ENCODE measurements at regions not wholly inside any gene's neighbourhood (a gene's known extent, or its start where the extent isn't known, plus 50 kb on each side); places are given as distances from the start of the nearest gene placed in this dataset.

GRCh38 chr21:15247613-15248012 is 182.8 kb upstream of the NRIP1 start:
- DNase-seq = no peak

GRCh38 chr21:15249285-15249993 is 184.6 kb upstream of the NRIP1 start:
- no peak for DNase-seq

- no peak for DNase-seq
Observed at GRCh38 chr21:15250384-15250783, 185.6 kb upstream of the NRIP1 start.

GRCh38 chr21:15252431-15252830 is 187.6 kb upstream of the NRIP1 start:
- no peak for DNase-seq

GRCh38 chr21:15254111-15254510 is 189.3 kb upstream of the NRIP1 start:
- no peak for DNase-seq

GRCh38 chr21:15255261-15255660 is 190.5 kb upstream of the NRIP1 start:
- no peak for DNase-seq

- no peak for DNase-seq
Observed at GRCh38 chr21:15255763-15256162, 191.0 kb upstream of the NRIP1 start.

- no peak for DNase-seq
Observed at GRCh38 chr21:15256996-15257395, 192.2 kb upstream of the NRIP1 start.

- no peak for DNase-seq
Observed at GRCh38 chr21:15257646-15258045, 192.8 kb upstream of the NRIP1 start.

- no peak for DNase-seq
Observed at GRCh38 chr21:15259824-15260223, 195.0 kb upstream of the NRIP1 start.

GRCh38 chr21:15260604-15261003 is 195.8 kb upstream of the NRIP1 start:
- no peak for DNase-seq

- DNase-seq = no peak
Observed at GRCh38 chr21:15264084-15264665, 199.4 kb upstream of the NRIP1 start.

- DNase-seq = no peak
Observed at GRCh38 chr21:15272171-15272570, 207.4 kb upstream of the NRIP1 start.

- no peak for DNase-seq
Observed at GRCh38 chr21:15272591-15272990, 207.8 kb upstream of the NRIP1 start.

GRCh38 chr21:15273244-15273643 is 208.4 kb upstream of the NRIP1 start:
- no peak for DNase-seq

- DNase-seq = no peak
Observed at GRCh38 chr21:15274701-15275485, 210.1 kb upstream of the NRIP1 start.

- no peak for DNase-seq
Observed at GRCh38 chr21:15275615-15276235, 210.9 kb upstream of the NRIP1 start.

- DNase-seq = no peak
Observed at GRCh38 chr21:15276243-15276642, 211.4 kb upstream of the NRIP1 start.

GRCh38 chr21:15277466-15277865 is 212.7 kb upstream of the NRIP1 start:
- DNase-seq = no peak

GRCh38 chr21:15278279-15278678 is 213.5 kb upstream of the NRIP1 start:
- no peak for DNase-seq

GRCh38 chr21:15278851-15279250 is 214.1 kb upstream of the NRIP1 start:
- DNase-seq = no peak

- no peak for DNase-seq
Observed at GRCh38 chr21:15279482-15279881, 214.7 kb upstream of the NRIP1 start.

- DNase-seq = no peak
Observed at GRCh38 chr21:15281714-15282113, 216.9 kb upstream of the NRIP1 start.

GRCh38 chr21:15282665-15283064 is 217.9 kb upstream of the NRIP1 start:
- peak; percentile 1 for DNase-seq

Measured in NCI-H510A treated with DMSO at 0.1 percent for 48 hours (cell line).